Astrocyte of the cerebellum (primary cell): ENCODE measurements at regions not wholly inside any gene's neighbourhood (a gene's known extent, or its start where the extent isn't known, plus 50 kb on each side); places are given as distances from the start of the nearest gene placed in this dataset.
"Not testable (repeated sequence)": the region's sequence is repeated elsewhere in the genome, so short reads cannot be mapped to it uniquely, and the experiment has no call there.

Experiments
- DNase-seq: peaks from one replicate; pipeline ENCODE4 v3.0.0-alpha.2; 2011; ENCODE audit warnings: low read depth
- H3K4me3 ChIP-seq: 2 replicates; pipeline ENCODE4 v1.5.1; 2011; ENCODE audit warnings: mild to moderate bottlenecking, low read depth, low read length, moderate library complexity
- CTCF ChIP-seq: IDR thresholded peaks from 2 replicates; pipeline ENCODE4 v1.5.1; 2012; ENCODE audit warnings: low read length, low read depth, moderate library complexity, mild to moderate bottlenecking; ENCODE audit errors: missing control alignments
- in situ Hi-C: cut with HindIII; loops from 2 replicates; pipeline ENCODE4 v1.10.0; 2017; ENCODE audit warnings: low sequenced_read_pairs

GRCh38 chr14:106509807-106510206 is 983.4 kb downstream of the TMEM121 start:
- in situ Hi-C loops: no loop called here
- no peak for TF ChIP-seq CTCF
- DNase-seq: no peak
- H3K4me3 ChIP-seq: no peak overlapping the region

DNA sequence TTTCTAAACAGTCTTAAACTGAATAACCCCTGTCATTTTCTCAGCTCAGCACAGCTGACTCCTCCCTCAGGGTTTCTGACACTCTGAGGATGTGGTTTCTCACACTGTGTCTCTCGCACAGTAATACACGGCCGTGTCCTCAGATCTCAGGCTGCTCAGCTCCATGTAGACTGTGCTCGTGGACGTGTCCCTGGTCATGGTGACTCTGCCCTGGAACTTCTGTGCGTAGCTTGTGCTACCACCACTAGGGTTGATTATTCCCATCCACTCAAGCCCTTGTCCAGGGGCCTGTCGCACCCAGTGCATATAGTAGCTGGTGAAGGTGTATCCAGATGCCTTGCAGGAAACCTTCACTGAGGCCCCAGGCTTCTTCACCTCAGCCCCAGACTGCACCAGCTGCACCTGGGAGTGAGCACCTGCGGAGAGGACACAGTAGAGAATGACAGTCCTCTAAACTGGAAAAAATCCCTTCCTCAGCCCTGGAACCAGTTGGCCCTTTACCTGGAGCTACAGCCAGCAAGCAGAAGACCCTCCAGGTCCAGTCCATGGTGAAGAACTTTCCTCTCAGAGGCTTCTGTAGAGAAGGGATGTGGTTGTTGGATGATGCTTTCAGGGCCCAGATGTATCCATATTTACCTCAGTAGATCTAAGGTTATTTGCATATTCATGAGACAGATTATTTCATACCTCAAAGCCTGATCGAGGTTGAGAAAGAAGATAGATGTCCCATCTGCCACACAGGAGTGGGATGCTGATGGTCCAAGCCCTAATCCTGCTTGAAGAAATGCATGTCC is 984.8 kb downstream of the TMEM121 start:
- in situ Hi-C loops: no loop called here
- DNase-seq: no peak
- TF ChIP-seq CTCF: no peak
- no peak overlapping the region for H3K4me3 ChIP-seq

DNA sequence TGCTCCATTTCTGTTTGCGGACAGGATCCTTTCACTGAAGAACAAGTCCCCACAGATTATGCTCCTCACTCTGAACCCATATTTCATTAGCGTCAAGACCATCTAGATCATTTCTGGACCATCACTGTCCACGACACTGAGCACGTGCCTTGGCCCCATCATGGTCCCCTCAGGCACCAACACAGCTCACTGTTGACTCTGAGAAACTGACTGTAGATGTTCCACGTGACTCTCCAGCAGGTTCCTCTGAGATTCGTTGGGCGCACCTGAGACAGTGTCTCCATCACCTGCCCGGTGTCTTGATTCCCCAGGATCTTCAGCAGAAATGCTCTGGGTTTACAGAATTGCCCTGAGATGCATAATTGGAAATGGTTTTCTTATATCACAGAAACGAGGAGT is 985.4 kb downstream of the TMEM121 start:
- in situ Hi-C loops: no loop called here
- TF ChIP-seq CTCF: no peak
- no peak for DNase-seq
- H3K4me3 ChIP-seq: no peak overlapping the region

DNA sequence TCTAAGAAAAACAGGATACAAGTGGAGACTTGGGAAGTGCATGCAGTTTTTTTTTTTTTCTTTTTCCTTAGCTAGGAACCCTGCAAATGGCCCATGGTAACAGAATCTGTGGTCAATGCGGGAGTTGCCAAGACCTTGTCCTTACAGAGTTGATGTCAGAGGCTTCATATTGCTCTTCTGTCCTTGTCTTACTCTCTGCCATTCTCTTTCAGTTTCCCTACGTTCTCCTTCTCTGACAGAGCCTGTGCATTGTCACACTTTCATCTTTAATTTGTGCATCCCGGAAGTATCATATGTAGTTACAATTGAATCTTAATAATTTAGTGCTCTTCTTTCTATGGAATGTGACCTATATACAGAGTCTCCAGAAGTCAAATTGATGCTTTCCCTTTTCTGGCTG is 986.9 kb downstream of the TMEM121 start:
- in situ Hi-C loops: no loop called here
- no peak for DNase-seq
- no peak overlapping the region for H3K4me3 ChIP-seq
- TF ChIP-seq CTCF: no peak

DNA sequence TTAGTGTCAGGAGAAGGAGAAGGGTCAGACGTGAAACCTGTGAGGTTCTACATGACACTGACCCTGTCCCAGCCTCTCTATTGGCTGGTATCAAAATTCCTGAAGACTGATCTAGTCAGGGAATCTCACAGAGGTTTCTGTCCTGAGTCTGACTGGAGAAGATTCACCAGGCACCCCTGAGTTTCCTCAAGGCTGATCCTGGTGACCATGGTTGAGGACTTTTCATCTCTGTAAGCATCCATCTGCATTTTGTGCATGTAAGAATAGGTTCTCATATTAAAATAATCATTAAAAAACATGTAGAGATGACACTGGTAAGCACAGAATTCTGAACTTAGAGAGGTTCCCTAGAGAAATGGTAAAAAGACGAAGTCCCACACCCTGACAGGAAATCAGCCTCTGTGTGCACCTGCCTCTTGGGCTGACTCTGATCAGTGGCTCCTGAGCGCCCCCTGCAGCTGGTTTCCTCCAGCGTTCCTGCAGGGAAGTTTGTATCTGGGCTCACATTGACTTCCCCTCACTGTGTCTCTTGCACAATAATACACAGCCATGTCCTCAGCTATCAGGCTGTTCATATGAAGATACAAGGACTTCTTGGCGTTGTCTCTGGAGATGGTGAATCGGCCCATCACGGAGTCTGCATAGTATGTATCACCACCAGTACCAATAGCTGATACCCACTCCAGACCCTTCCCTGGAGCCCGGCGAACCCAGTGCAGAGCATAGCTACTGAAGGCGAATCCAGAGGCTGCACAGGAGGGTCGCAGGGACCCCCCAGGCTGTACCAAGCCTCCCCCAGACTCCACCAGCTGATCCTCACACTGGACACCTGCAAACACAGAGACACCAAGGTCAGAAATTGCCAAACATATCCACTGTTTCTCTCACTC is 991.9 kb downstream of the TMEM121 start:
- H3K4me3 ChIP-seq: no peak overlapping the region
- DNase-seq: no peak
- in situ Hi-C loops: no loop called here
- TF ChIP-seq CTCF: no peak

GRCh38 chr14:106522118-106522517 is 995.7 kb downstream of the TMEM121 start:
- H3K4me3 ChIP-seq, DNase-seq, in situ Hi-C loops: not testable (repeated sequence)

DNA sequence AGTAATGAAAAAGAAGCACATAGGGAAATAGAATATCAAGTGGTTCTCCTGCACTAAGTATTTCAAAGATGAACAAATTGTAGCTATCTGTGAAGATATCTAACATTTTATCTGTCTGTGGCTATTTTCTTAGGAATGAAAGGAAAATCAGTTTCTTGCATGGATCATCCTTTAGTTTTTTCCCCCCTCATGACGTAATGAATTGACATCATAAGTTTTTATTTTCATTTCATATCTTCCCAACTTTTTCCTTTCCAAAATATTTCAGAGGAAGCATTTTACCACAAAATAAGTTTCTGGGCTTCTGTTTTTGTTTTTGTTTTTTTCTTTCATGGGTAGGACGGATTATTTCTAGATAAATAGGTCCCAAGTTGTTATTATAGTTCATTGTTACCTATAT is 996.6 kb downstream of the TMEM121 start:
- no peak for TF ChIP-seq CTCF
- DNase-seq: no peak
- in situ Hi-C loops: no loop called here
- H3K4me3 ChIP-seq: no peak overlapping the region
